WTC11 (cell line): ENCODE measurements at regions not wholly inside any gene's neighbourhood (a gene's known extent, or its start where the extent isn't known, plus 50 kb on each side); places are given as distances from the start of the nearest gene placed in this dataset.

ENCODE experiments used
- ATAC-seq: fragments of 200-7000 bp; cut with Tn5 transposase; 2 replicates; pipeline ENCODE4 v1.10.0; 2021; ENCODE audit warnings: mild to moderate bottlenecking, moderate library complexity
- CTCF ChIA-PET: fragments of 300-600 bp; sonication (Branson Sonifier 250); formaldehyde crosslinking; loops from one replicate; lab custom pipeline; 2021; ENCODE audit warnings: antibody characterized with exemption; lab: Charles Lee
- POLR2A ChIA-PET: fragments of 350-600 bp; sonication (Branson Sonifier 250); formaldehyde crosslinking; loops from one replicate; lab custom pipeline; 2021; ENCODE audit warnings: antibody characterized with exemption; lab: Charles Lee
- DNase-seq: peaks from one replicate; pipeline ENCODE4 v3.0.0; 2021; ENCODE audit warnings: low spot score
- H3K27ac Mint-ChIP-seq: 2 replicates; pipeline ENCODE4 v1.8.0; 2021; ENCODE audit warnings: mixed read lengths
- H3K27me3 Mint-ChIP-seq: 2 replicates; pipeline ENCODE4 v1.8.0; 2021; ENCODE audit warnings: low read depth, mild to moderate bottlenecking, moderate library complexity, mixed read lengths
- H3K36me3 Mint-ChIP-seq: 2 replicates; pipeline ENCODE4 v1.8.0; 2021; ENCODE audit warnings: mixed read lengths
- H3K4me1 Mint-ChIP-seq: 2 replicates; pipeline ENCODE4 v1.8.0; 2022; ENCODE audit warnings: mixed read lengths
- H3K4me3 Mint-ChIP-seq: 2 replicates; pipeline ENCODE4 v1.8.0; 2021; ENCODE audit warnings: mild to moderate bottlenecking, moderate library complexity, mixed read lengths
- H3K9me3 Mint-ChIP-seq: 2 replicates; pipeline ENCODE4 v1.8.0; 2021; ENCODE audit warnings: mixed read lengths
- ARID4B ChIP-seq: sonication (generic); formaldehyde crosslinking; IDR thresholded peaks from 2 replicates; pipeline ENCODE4 v1.8.0; 2023; ENCODE audit warnings: missing genetic modification reagents, mild to moderate bottlenecking, borderline replicate concordance
- E2F4 ChIP-seq: sonication (generic); formaldehyde crosslinking; IDR thresholded peaks from 2 replicates; pipeline ENCODE4 v1.8.1; 2022; ENCODE audit warnings: low read depth, mild to moderate bottlenecking, moderate library complexity, missing genetic modification reagents, borderline replicate concordance
- E2F5 ChIP-seq: sonication (generic); formaldehyde crosslinking; IDR thresholded peaks from 2 replicates; pipeline ENCODE4 v1.8.1; 2022; ENCODE audit warnings: mild to moderate bottlenecking, moderate library complexity, missing genetic modification reagents
- ETV6 ChIP-seq: sonication (generic); formaldehyde crosslinking; IDR thresholded peaks from 2 replicates; pipeline ENCODE4 v1.8.1; 2022; ENCODE audit warnings: mild to moderate bottlenecking, missing genetic modification reagents
- FOXJ3 ChIP-seq: sonication (generic); formaldehyde crosslinking; IDR thresholded peaks from 2 replicates; pipeline ENCODE4 v1.9.0; 2021; ENCODE audit warnings: missing genetic modification reagents, mild to moderate bottlenecking, borderline replicate concordance
- HMGXB4 ChIP-seq: sonication (generic); formaldehyde crosslinking; IDR thresholded peaks from 2 replicates; pipeline ENCODE4 v1.8.1; 2023; ENCODE audit warnings: mild to moderate bottlenecking, moderate library complexity, missing genetic modification reagents
- IRF1 ChIP-seq: sonication (generic); formaldehyde crosslinking; IDR thresholded peaks from 2 replicates; pipeline ENCODE4 v1.8.0; 2023; ENCODE audit warnings: missing genetic modification reagents
- MLX ChIP-seq: sonication (generic); formaldehyde crosslinking; IDR thresholded peaks from 2 replicates; pipeline ENCODE4 v1.8.1; 2023; ENCODE audit warnings: mild to moderate bottlenecking, missing genetic modification reagents, moderate library complexity
- NFATC4 ChIP-seq: fragments of 250-450 bp; sonication (Bioruptor Pico); IDR thresholded peaks from 2 replicates; pipeline ENCODE4 v1.9.0; 2021; ENCODE audit warnings: mild to moderate bottlenecking
- NFE2L1 ChIP-seq: sonication (generic); formaldehyde crosslinking; IDR thresholded peaks from 2 replicates; pipeline ENCODE4 v1.8.1; 2023; ENCODE audit warnings: missing genetic modification reagents
- OVOL2 ChIP-seq: fragments of 250-450 bp; sonication (Bioruptor Pico); IDR thresholded peaks from 2 replicates; pipeline ENCODE4 v1.9.0; 2021; ENCODE audit warnings: mild to moderate bottlenecking, borderline replicate concordance
- PREB ChIP-seq: sonication (generic); formaldehyde crosslinking; IDR thresholded peaks from 2 replicates; pipeline ENCODE4 v1.8.1; 2022; ENCODE audit warnings: mild to moderate bottlenecking, missing genetic modification reagents, moderate library complexity, borderline replicate concordance
- RORB ChIP-seq: fragments of 250-450 bp; sonication (Bioruptor Pico); IDR thresholded peaks from 2 replicates; pipeline ENCODE4 v1.9.0; 2021; ENCODE audit warnings: mild to moderate bottlenecking
- SMAD4 ChIP-seq: sonication (generic); formaldehyde crosslinking; IDR thresholded peaks from 2 replicates; pipeline ENCODE4 v1.8.0; 2022; ENCODE audit warnings: mild to moderate bottlenecking, missing genetic modification reagents
- STAT6 ChIP-seq: sonication (generic); formaldehyde crosslinking; conservative IDR thresholded peaks from 2 replicates; pipeline ENCODE4 v1.8.1; 2023; ENCODE audit warnings: mild to moderate bottlenecking, low read depth, missing genetic modification reagents, moderate library complexity
- TEAD1 ChIP-seq: sonication (generic); formaldehyde crosslinking; IDR thresholded peaks from 2 replicates; pipeline ENCODE4 v1.8.0; 2022; ENCODE audit warnings: mild to moderate bottlenecking, missing genetic modification reagents
- TP53 ChIP-seq: sonication (generic); formaldehyde crosslinking; IDR thresholded peaks from 2 replicates; pipeline ENCODE4 v1.8.1; 2023; ENCODE audit warnings: mild to moderate bottlenecking, missing genetic modification reagents
- ZNF263 ChIP-seq: sonication (generic); formaldehyde crosslinking; IDR thresholded peaks from 2 replicates; pipeline ENCODE4 v1.8.1; 2022; ENCODE audit warnings: low read depth, mild to moderate bottlenecking, moderate library complexity, missing genetic modification reagents
- ZNF416 ChIP-seq: fragments of 250-450 bp; sonication (Bioruptor Pico); IDR thresholded peaks from 2 replicates; pipeline ENCODE4 v1.9.0; 2021; ENCODE audit warnings: mild to moderate bottlenecking, inconsistent platforms

GRCh38 chr11:28536504-28537267 lies 428.5 kb downstream of the METTL15 start:
- POLR2A ChIA-PET, result no interaction called here
- DNase-seq (no peak), ATAC-seq (no peak)
- H3K9me3 Mint-ChIP-seq, result no peaks in the 10 kb centered on the region
- H3K27ac Mint-ChIP-seq, result no peak overlapping the region
- no peak overlapping the region for H3K4me3 Mint-ChIP-seq
- TF ChIP-seq ETV6 (CRISPR knock-in tag), result no peak
- no peak for TF ChIP-seq TP53 (CRISPR knock-in tag)
- no peak for TF ChIP-seq E2F4
- no peak for TF ChIP-seq HMGXB4 (CRISPR knock-in tag)
- no peak for TF ChIP-seq SMAD4 (CRISPR knock-in tag)
- TF ChIP-seq FOXJ3 (CRISPR knock-in tag), result no peak
- TF ChIP-seq ZNF263 (CRISPR knock-in tag), result no peak
- TF ChIP-seq MLX (CRISPR knock-in tag), result no peak
- no peak for TF ChIP-seq E2F5 (CRISPR knock-in tag)
- no peaks in the 10 kb centered on the region for H3K4me1 Mint-ChIP-seq
- H3K36me3 Mint-ChIP-seq, result no peaks in the 10 kb centered on the region
- CTCF ChIA-PET, result no interaction called here
- peaks cover 13% of the 10 kb centered on the region for H3K27me3 Mint-ChIP-seq

GRCh38 chr11:28535677-28536076 lies 427.5 kb downstream of the METTL15 start:
- POLR2A ChIA-PET, result no interaction called here
- no peak overlapping the region for H3K27ac Mint-ChIP-seq
- TF ChIP-seq NFATC4 (CRISPR knock-in tag), result no peak
- TF ChIP-seq STAT6 (CRISPR knock-in tag), result no peak
- no peak for TF ChIP-seq OVOL2 (CRISPR knock-in tag)
- TF ChIP-seq TEAD1 (CRISPR knock-in tag), result no peak
- TF ChIP-seq FOXJ3 (CRISPR knock-in tag), result no peak
- TF ChIP-seq PREB (CRISPR knock-in tag), result no peak
- no peak for TF ChIP-seq ZNF416 (CRISPR knock-in tag)
- TF ChIP-seq NFE2L1, result no peak
- TF ChIP-seq E2F4, result no peak
- TF ChIP-seq ARID4B (CRISPR knock-in tag), result no peak
- no peak for TF ChIP-seq IRF1 (CRISPR knock-in tag)
- TF ChIP-seq RORB, result no peak

More at GRCh38 chr11:28535677-28536076, 427.5 kb downstream of the METTL15 start:
- no peak for ATAC-seq
- Mint-ChIP-seq H3K9me3 (no peaks in the 10 kb centered on the region), H3K27me3 (peaks cover 8% of the 10 kb centered on the region), H3K4me1 (no peaks in the 10 kb centered on the region), H3K4me3 (no peak overlapping the region), H3K36me3 (no peaks in the 10 kb centered on the region)
- DNase-seq, result no peak
- CTCF ChIA-PET, result no interaction called here
